ENCODE measurements at regions not wholly inside any gene's neighbourhood (a gene's known extent, or its start where the extent isn't known, plus 50 kb on each side); places are given as distances from the start of the nearest gene placed in this dataset.

- Histone ChIP-seq H3K9ac (replicated peaks in 1 of 4; ENCODE audit: extremely low read depth in 1 of 4, low read depth in 3 of 4, low read length in 3 of 4) (no peak overlapping the region), H2BK120ac (replicated peaks; ENCODE audit: low read depth, low read length) (no peak overlapping the region), H2AK5ac (ENCODE audit: low read depth, low read length) (no peak overlapping the region), H3K9me3 (ENCODE audit: insufficient read depth in 2 of 2, low read depth in 1 of 2, low read length in 1 of 2) (no peaks in the 10 kb centered on the region), H4K8ac (ENCODE audit: extremely low read depth, insufficient read depth, low read length) (no peak overlapping the region), H3K23me2 (ENCODE audit: low read depth, low read length) (no peaks in the 10 kb centered on the region), H3K4me3 (ENCODE audit: extremely low read depth in 1 of 4, insufficient read depth in 2 of 4, low read depth in 3 of 4, low read length in 4 of 4) (no peak overlapping the region), H4K91ac (replicated peaks; ENCODE audit: insufficient read length, low read length) (no peak overlapping the region), H3K4me1 (replicated peaks in 1 of 4; ENCODE audit: control insufficient read depth in 3 of 4, insufficient read depth in 4 of 4, low read length in 3 of 4) (no peaks in the 10 kb centered on the region), H4K5ac (ENCODE audit: insufficient read length, low read depth, low read length) (no peak overlapping the region), H2BK5ac (ENCODE audit: low read depth, low read length) (no peak overlapping the region), H4K20me1 (replicated peaks in 1 of 2; ENCODE audit: control insufficient read depth in 1 of 2, insufficient read depth in 2 of 2, low read length in 2 of 2) (no peaks in the 10 kb centered on the region), H3K79me2 (ENCODE audit: control insufficient read depth in 1 of 2, insufficient read depth in 2 of 2, low read length in 2 of 2) (no peaks in the 10 kb centered on the region), H3K4me2 (ENCODE audit: insufficient read depth in 1 of 2, low read depth in 2 of 2, low read length in 2 of 2) (no peak overlapping the region), H3K79me1 (ENCODE audit: low read depth, low read length) (no peaks in the 10 kb centered on the region), H3K18ac (ENCODE audit: extremely low read depth, low read length) (no peak overlapping the region), H3K27me3 (replicated peaks in 1 of 4; ENCODE audit: control insufficient read depth in 3 of 4, extremely low read depth in 1 of 4, insufficient read depth in 3 of 4, low read length in 3 of 4) (no peaks in the 10 kb centered on the region; a peak in 1 of 7 replicates), H3K36me3 (ENCODE audit: control insufficient read depth in 2 of 4, insufficient read depth in 4 of 4, low read length in 3 of 4) (no peaks in the 10 kb centered on the region), H3K23ac (ENCODE audit: insufficient read length) (no peak overlapping the region), H3K56ac (replicated peaks; ENCODE audit: insufficient read length, low read depth, low read length) (no peak overlapping the region), H3K4ac (replicated peaks; ENCODE audit: insufficient read length, low read depth, low read length) (no peak overlapping the region), H2AFZ (ENCODE audit: low read length) (peak overlapping the region; percentile 73), H2BK15ac (ENCODE audit: low read length) (no peak overlapping the region), H3K27ac (ENCODE audit: low read depth, low read length) (no peak overlapping the region), H3K14ac (ENCODE audit: insufficient read length) (no peak overlapping the region), H2BK20ac (ENCODE audit: low read length) (no peak overlapping the region), H2BK12ac (ENCODE audit: low read depth, low read length) (no peak overlapping the region)
- FAIRE-seq (peak; percentile 52), DNase-seq (ENCODE audit: low read depth in 1 of 2, low spot score in 2 of 2) (no peak)
- 52% methylated on average over 4 of the region's 4 CpGs; no CpG with 5 or more reads in 1 of the 2 experiments for WGBS, 2 experiments (ENCODE audit: extremely low coverage in 1 of 2, insufficient coverage in 1 of 2, insufficient read length in 1 of 2, insufficient replicate concordance in 2 of 2, low coverage in 1 of 2, low lambda C conversion rate in 2 of 2, missing lambda C conversion rate in 1 of 2)
- POLR2A ChIA-PET (ENCODE audit: partially characterized antibody): interaction anchor here (0.8 kb wide), 1 partner anchor 637 kb away, joined by 3 read pairs; no protein-coding TSS in a partner anchor
- CTCF ChIA-PET (ENCODE audit: partially characterized antibody): interaction anchor here (0.9 to 1.9 kb wide), 9 partner anchors 8 to 638 kb away, joined by 3 to 7 read pairs (median 3); no protein-coding TSS in a partner anchor
- TF ChIP-seq ATF3 (IDR thresholded peaks at IDR 0.05; ENCODE audit: insufficient read depth, low read depth, low read length) (no peak), RBBP5 (IDR thresholded peaks at IDR 0.05; ENCODE audit: borderline replicate concordance, low read depth, low read length) (no peak), GTF2F1 (IDR thresholded peaks at IDR 0.05; ENCODE audit: borderline replicate concordance, low read depth, low read length) (no peak)
Measured at GRCh38 chr5:152462021-152462721, 57.1 kb upstream of the NMUR2 start.
